Activated CD4-positive, alpha-beta memory T cell treated with anti-CD3 and anti-CD28 coated beads for 36 hours (primary cell): ENCODE measurements at regions not wholly inside any gene's neighbourhood (a gene's known extent, or its start where the extent isn't known, plus 50 kb on each side); places are given as distances from the start of the nearest gene placed in this dataset.
"Not testable (repeated sequence)": the region's sequence is repeated elsewhere in the genome, so short reads cannot be mapped to it uniquely, and the experiment has no call there.

ENCODE experiments used
- CTCF ChIA-PET: fragments of 350-600 bp; sonication (Branson Sonifier 250); formaldehyde crosslinking; loops from one replicate; lab custom pipeline; 2021; ENCODE audit warnings: antibody characterized with exemption, inconsistent platforms; lab: Charles Lee
- POLR2A ChIA-PET: fragments of 350-600 bp; sonication (Branson Sonifier 250); formaldehyde crosslinking; loops from one replicate; lab custom pipeline; 2021; ENCODE audit warnings: antibody characterized with exemption; lab: Charles Lee
- DNase-seq: peaks from one replicate; pipeline ENCODE4 v3.0.0-alpha.2; 2020
- H3K27ac Mint-ChIP-seq: one replicate; pipeline ENCODE4 v1.8.0; 2021; ENCODE audit warnings: mixed read lengths
- H3K27me3 Mint-ChIP-seq: one replicate; pipeline ENCODE4 v1.8.0; 2021; ENCODE audit warnings: mixed read lengths
- H3K36me3 Mint-ChIP-seq: one replicate; pipeline ENCODE4 v1.8.0; 2021; ENCODE audit warnings: mixed read lengths
- H3K4me1 Mint-ChIP-seq: one replicate; pipeline ENCODE4 v1.8.0; 2021; ENCODE audit warnings: low read depth, mixed read lengths
- H3K4me3 Mint-ChIP-seq: one replicate; pipeline ENCODE4 v1.8.0; 2021; ENCODE audit warnings: mild to moderate bottlenecking, mixed read lengths
- H3K9me3 Mint-ChIP-seq: one replicate; pipeline ENCODE4 v1.8.0; 2021; ENCODE audit warnings: mixed read lengths
- intact Hi-C: fragments of 100-400 bp; cut with micrococcal nuclease; formaldehyde crosslinking; loops from one replicate; pipeline ENCODE4 v1.15.1; 2023

- POLR2A ChIA-PET, result no interaction called here
- Mint-ChIP-seq H3K4me1 (no peaks in the 10 kb centered on the region), H3K27me3 (no peaks in the 10 kb centered on the region), H3K36me3 (no peaks in the 10 kb centered on the region), H3K4me3 (no peak overlapping the region), H3K27ac (no peak overlapping the region), H3K9me3 (peaks cover 24% of the 10 kb centered on the region)
- CTCF ChIA-PET, result no interaction called here
- intact Hi-C loops, result no loop called here
- no peak for DNase-seq
Observed at GRCh38 chr2:67579806-67580205, 182.7 kb downstream of the ETAA1 start.

- ChIA-PET CTCF (no interaction called here), POLR2A (no interaction called here)
- no peaks in the 10 kb centered on the region for H3K36me3 Mint-ChIP-seq
- no peak for DNase-seq
- H3K4me1 Mint-ChIP-seq, result no peaks in the 10 kb centered on the region
- H3K27ac Mint-ChIP-seq, result no peak overlapping the region
- peaks cover 41% of the 10 kb centered on the region for H3K9me3 Mint-ChIP-seq
- no peak overlapping the region for H3K4me3 Mint-ChIP-seq
- intact Hi-C loops, result no loop called here
- no peaks in the 10 kb centered on the region for H3K27me3 Mint-ChIP-seq
Observed at GRCh38 chr2:67581751-67582150, 184.6 kb downstream of the ETAA1 start.

- no peak for DNase-seq
- intact Hi-C loops, result no loop called here
- Mint-ChIP-seq H3K27ac (no peak overlapping the region), H3K9me3 (peaks cover 41% of the 10 kb centered on the region), H3K27me3 (no peaks in the 10 kb centered on the region), H3K36me3 (no peaks in the 10 kb centered on the region), H3K4me3 (no peak overlapping the region), H3K4me1 (no peaks in the 10 kb centered on the region)
- ChIA-PET CTCF (no interaction called here), POLR2A (no interaction called here)
Observed at GRCh38 chr2:67583185-67583584, 186.1 kb downstream of the ETAA1 start.

- POLR2A ChIA-PET, result no interaction called here
- Mint-ChIP-seq H3K4me1 (no peaks in the 10 kb centered on the region), H3K36me3 (no peaks in the 10 kb centered on the region), H3K27me3 (no peaks in the 10 kb centered on the region), H3K27ac (no peak overlapping the region), H3K4me3 (no peak overlapping the region), H3K9me3 (peaks cover 41% of the 10 kb centered on the region)
- intact Hi-C loops, result no loop called here
- CTCF ChIA-PET, result no interaction called here
- no peak for DNase-seq
Observed at GRCh38 chr2:67585400-67585799, 188.3 kb downstream of the ETAA1 start.

GRCh38 chr2:67589121-67589520 lies 192.0 kb downstream of the ETAA1 start:
- H3K9me3 Mint-ChIP-seq, result peaks cover 46% of the 10 kb centered on the region
- H3K4me1 Mint-ChIP-seq, H3K27me3 Mint-ChIP-seq, intact Hi-C loops, DNase-seq, CTCF ChIA-PET, H3K27ac Mint-ChIP-seq, H3K36me3 Mint-ChIP-seq, POLR2A ChIA-PET, H3K4me3 Mint-ChIP-seq: not testable (repeated sequence)

- intact Hi-C loops, CTCF ChIA-PET, POLR2A ChIA-PET, H3K36me3 Mint-ChIP-seq, H3K27ac Mint-ChIP-seq, H3K4me1 Mint-ChIP-seq, DNase-seq, H3K27me3 Mint-ChIP-seq, H3K4me3 Mint-ChIP-seq: not testable (repeated sequence)
- peaks cover 30% of the 10 kb centered on the region for H3K9me3 Mint-ChIP-seq
Observed at GRCh38 chr2:67594522-67594921, 197.4 kb downstream of the ETAA1 start.

- DNase-seq, result no peak
- ChIA-PET CTCF (no interaction called here), POLR2A (no interaction called here)
- no peak overlapping the region for H3K4me3 Mint-ChIP-seq
- no peaks in the 10 kb centered on the region for H3K27me3 Mint-ChIP-seq
- no peak overlapping the region for H3K27ac Mint-ChIP-seq
- H3K4me1 Mint-ChIP-seq, result no peaks in the 10 kb centered on the region
- intact Hi-C loops, result no loop called here
- peaks cover 23% of the 10 kb centered on the region for H3K9me3 Mint-ChIP-seq
- no peaks in the 10 kb centered on the region for H3K36me3 Mint-ChIP-seq
Observed at GRCh38 chr2:67596871-67597270, 199.7 kb downstream of the ETAA1 start.

- no peak for DNase-seq
- intact Hi-C loops, result no loop called here
- Mint-ChIP-seq H3K27ac (no peak overlapping the region), H3K36me3 (no peaks in the 10 kb centered on the region), H3K9me3 (peaks cover 4% of the 10 kb centered on the region), H3K27me3 (no peaks in the 10 kb centered on the region), H3K4me1 (no peaks in the 10 kb centered on the region), H3K4me3 (no peak overlapping the region)
- ChIA-PET CTCF (no interaction called here), POLR2A (no interaction called here)
Observed at GRCh38 chr2:67599561-67599960, 202.4 kb downstream of the ETAA1 start.

- Mint-ChIP-seq H3K9me3 (peaks cover under 1% of the 10 kb centered on the region), H3K4me1 (no peaks in the 10 kb centered on the region), H3K27me3 (no peaks in the 10 kb centered on the region), H3K36me3 (no peaks in the 10 kb centered on the region), H3K4me3 (no peak overlapping the region), H3K27ac (no peak overlapping the region)
- intact Hi-C loops, result no loop called here
- CTCF ChIA-PET, result no interaction called here
- DNase-seq, result no peak
- POLR2A ChIA-PET, result no interaction called here
Observed at GRCh38 chr2:67600222-67600871, 203.2 kb downstream of the ETAA1 start.

GRCh38 chr2:67600946-67601345 lies 203.8 kb downstream of the ETAA1 start:
- Mint-ChIP-seq H3K36me3 (no peaks in the 10 kb centered on the region), H3K27me3 (no peaks in the 10 kb centered on the region), H3K9me3 (no peaks in the 10 kb centered on the region), H3K4me3 (no peak overlapping the region), H3K4me1 (no peaks in the 10 kb centered on the region), H3K27ac (no peak overlapping the region)
- POLR2A ChIA-PET, result no interaction called here
- CTCF ChIA-PET, result no interaction called here
- DNase-seq, result no peak
- intact Hi-C loops, result no loop called here

GRCh38 chr2:67604360-67604759 lies 207.2 kb downstream of the ETAA1 start:
- CTCF ChIA-PET, result no interaction called here
- POLR2A ChIA-PET, result no interaction called here
- Mint-ChIP-seq H3K27me3 (peaks cover 2% of the 10 kb centered on the region), H3K27ac (no peak overlapping the region), H3K4me3 (no peak overlapping the region), H3K4me1 (no peaks in the 10 kb centered on the region), H3K36me3 (no peaks in the 10 kb centered on the region), H3K9me3 (no peaks in the 10 kb centered on the region)
- DNase-seq, result no peak
- intact Hi-C loops, result no loop called here

GRCh38 chr2:67612576-67613042 lies 215.5 kb downstream of the ETAA1 start:
- H3K9me3 Mint-ChIP-seq, result no peaks in the 10 kb centered on the region
- H3K27me3 Mint-ChIP-seq, result peaks cover 2% of the 10 kb centered on the region
- ChIA-PET CTCF (no interaction called here), POLR2A (no interaction called here)
- H3K36me3 Mint-ChIP-seq, result no peaks in the 10 kb centered on the region
- intact Hi-C loops, result no loop called here
- H3K4me1 Mint-ChIP-seq, result no peaks in the 10 kb centered on the region
- no peak for DNase-seq
- H3K27ac Mint-ChIP-seq, result no peak overlapping the region
- no peak overlapping the region for H3K4me3 Mint-ChIP-seq

GRCh38 chr2:67613227-67613626 lies 216.1 kb downstream of the ETAA1 start:
- H3K4me1 Mint-ChIP-seq, result no peaks in the 10 kb centered on the region
- intact Hi-C loops, result no loop called here
- H3K4me3 Mint-ChIP-seq, result no peak overlapping the region
- POLR2A ChIA-PET, result no interaction called here
- H3K27me3 Mint-ChIP-seq, result no peaks in the 10 kb centered on the region
- H3K9me3 Mint-ChIP-seq, result no peaks in the 10 kb centered on the region
- CTCF ChIA-PET, result no interaction called here
- no peak for DNase-seq
- H3K27ac Mint-ChIP-seq, result no peak overlapping the region
- no peaks in the 10 kb centered on the region for H3K36me3 Mint-ChIP-seq
